ENCODE measurements at regions not wholly inside any gene's neighbourhood (a gene's known extent, or its start where the extent isn't known, plus 50 kb on each side); places are given as distances from the start of the nearest gene placed in this dataset.

DNA sequence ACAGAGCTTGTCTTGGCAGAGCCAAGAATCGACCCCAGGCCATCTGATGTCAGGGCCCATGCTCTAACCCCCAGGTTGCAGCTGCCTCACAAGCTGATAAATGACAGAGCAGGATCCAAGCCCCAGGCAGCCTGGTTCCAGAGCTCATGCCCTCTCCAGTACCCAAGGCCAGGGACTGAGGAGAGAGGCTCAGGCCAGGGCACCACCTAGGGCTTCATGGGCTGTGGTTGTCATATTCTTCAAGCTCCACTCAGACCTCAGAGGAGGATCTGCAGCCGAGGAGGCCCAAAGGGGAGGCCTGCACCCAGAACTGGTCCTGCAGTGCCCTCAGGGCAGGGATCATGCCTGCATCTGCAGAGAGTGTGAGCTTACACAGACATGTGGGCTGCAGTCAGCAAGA is 301.1 kb downstream of the MATN1 start:
- no peak for TF ChIP-seq GATA1 (IDR thresholded peaks at IDR 0.05; ENCODE audit: low read depth, low read length)
- no peak for TF ChIP-seq POLR2A (IDR thresholded peaks at IDR 0.05; ENCODE audit: low read length)
- no peak for DNase-seq

DNA sequence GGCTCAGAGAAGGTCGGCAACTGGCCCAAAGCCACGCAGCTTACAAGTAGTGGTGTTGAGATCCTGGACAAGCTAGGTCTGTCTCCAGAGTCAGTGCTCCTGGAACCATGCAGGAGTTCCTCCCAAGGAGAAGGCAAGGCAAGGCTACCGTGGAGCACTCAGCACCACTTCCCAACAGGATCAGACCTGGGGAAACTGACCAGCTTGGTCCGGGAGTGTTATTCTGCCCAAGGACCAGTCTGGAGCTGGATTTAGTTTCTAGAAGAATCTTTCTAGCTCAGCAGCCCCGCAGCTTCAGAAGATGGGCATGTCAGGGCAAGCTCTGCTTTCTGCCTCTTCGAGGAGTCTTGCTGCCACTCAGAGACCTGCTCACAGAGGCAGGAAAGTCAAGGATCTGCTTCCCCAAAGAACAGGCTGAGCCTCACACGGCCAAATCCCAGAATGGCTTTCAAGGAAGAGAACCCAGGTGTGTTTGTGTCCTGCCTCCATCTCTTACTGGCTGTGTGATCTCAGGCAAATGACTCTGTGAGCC is 302.8 kb downstream of the MATN1 start:
- TF ChIP-seq POLR2A (IDR thresholded peaks at IDR 0.05; ENCODE audit: low read length) (no peak), GATA1 (IDR thresholded peaks at IDR 0.05; ENCODE audit: low read depth, low read length) (no peak)
- no peak for DNase-seq

- no peak for DNase-seq
- TF ChIP-seq GATA1 (IDR thresholded peaks at IDR 0.05; ENCODE audit: low read depth, low read length) = no peak
- no peak for TF ChIP-seq POLR2A (IDR thresholded peaks at IDR 0.05; ENCODE audit: low read length)
Measured at GRCh38 chr1:30419831-30420230, 303.6 kb downstream of the MATN1 start.

- DNase-seq = no peak
- TF ChIP-seq GATA1 (IDR thresholded peaks at IDR 0.05; ENCODE audit: low read depth, low read length) (no peak), POLR2A (IDR thresholded peaks at IDR 0.05; ENCODE audit: low read length) (no peak)
Measured at GRCh38 chr1:30418939-30419720, 304.3 kb downstream of the MATN1 start.

DNA sequence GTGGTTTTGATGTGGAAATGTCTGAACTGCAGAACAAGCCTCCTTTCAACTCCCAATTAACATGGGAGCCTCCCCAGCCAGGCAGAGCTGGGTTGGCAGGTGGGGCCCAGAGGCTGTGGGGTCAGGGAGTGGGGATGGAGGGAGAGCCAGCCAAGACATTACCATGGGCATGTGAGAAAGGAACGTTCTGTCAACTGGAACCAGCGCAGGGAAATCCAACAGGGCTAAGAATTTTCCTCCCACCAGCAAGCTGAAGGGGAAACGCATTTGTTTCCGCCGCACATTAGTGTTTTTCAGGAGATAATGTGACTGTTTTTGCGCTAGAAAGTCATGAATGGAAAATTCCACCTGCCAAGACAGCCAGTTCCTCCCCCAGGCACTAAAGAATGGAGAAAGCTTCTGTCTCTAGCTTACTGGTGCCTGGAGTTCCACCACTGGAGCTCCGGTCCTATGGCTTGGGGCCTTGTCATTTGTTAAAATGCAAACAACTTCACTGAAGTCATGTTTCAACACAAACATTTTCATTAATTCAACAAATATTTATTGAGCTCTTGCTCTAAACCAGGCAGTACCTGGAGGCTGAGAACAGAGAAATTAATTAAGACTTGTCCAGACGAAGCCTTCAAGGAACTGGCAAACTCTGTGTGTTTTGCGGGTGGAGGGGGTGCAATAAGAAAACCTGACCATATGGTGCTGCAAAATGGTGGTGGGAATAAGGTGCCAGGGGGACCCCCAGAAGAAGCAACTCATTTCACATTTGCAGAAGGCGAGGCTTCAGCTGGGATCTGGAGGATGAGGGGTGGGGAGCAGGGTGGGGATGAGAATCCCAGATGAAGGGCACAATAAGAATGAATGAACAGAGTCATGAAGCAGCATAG is 305.1 kb downstream of the MATN1 start:
- no peak for DNase-seq
- no peak for TF ChIP-seq POLR2A (IDR thresholded peaks at IDR 0.05; ENCODE audit: low read length)
- no peak for TF ChIP-seq GATA1 (IDR thresholded peaks at IDR 0.05; ENCODE audit: low read depth, low read length)

- no peak for DNase-seq
- TF ChIP-seq POLR2A (IDR thresholded peaks at IDR 0.05; ENCODE audit: low read length) (no peak), GATA1 (IDR thresholded peaks at IDR 0.05; ENCODE audit: low read depth, low read length) (no peak)
Measured at GRCh38 chr1:30417701-30418046, 305.7 kb downstream of the MATN1 start.

DNA sequence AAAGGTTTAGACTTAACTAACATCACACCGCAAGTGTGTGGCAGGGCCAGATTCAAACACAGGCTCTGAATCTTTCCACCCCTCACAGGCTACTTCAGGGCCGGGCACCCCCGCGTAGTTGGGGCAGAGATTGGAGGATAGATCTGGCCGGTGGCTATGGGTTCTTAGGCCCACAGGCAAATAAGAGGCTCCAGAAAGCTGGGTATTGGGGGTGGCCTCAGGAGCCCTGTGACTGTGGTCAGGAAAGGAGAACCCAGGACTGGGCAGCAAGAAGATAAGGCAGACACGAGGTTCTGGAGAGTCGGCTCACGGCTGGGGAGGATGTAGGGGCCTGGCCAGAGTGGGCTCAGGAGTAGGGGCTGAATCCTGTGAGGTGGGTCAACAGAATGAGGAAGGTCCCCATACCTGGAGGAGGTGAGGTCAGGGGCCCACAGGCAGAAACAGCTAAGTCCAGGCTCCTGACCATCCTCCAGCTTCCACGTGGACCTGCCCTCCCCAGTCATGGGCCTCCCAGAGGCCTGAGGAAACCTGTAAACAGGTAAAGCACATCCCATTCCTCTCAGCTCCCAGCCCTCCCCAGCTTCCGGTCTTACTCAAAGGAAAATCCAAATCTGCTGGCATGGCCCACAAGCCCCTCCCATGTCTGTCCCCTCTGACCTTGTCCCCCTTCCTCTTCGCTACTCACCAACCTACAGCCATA is 306.2 kb downstream of the MATN1 start:
- DNase-seq = no peak
- TF ChIP-seq GATA1 (IDR thresholded peaks at IDR 0.05; ENCODE audit: low read depth, low read length) = no peak

DNA sequence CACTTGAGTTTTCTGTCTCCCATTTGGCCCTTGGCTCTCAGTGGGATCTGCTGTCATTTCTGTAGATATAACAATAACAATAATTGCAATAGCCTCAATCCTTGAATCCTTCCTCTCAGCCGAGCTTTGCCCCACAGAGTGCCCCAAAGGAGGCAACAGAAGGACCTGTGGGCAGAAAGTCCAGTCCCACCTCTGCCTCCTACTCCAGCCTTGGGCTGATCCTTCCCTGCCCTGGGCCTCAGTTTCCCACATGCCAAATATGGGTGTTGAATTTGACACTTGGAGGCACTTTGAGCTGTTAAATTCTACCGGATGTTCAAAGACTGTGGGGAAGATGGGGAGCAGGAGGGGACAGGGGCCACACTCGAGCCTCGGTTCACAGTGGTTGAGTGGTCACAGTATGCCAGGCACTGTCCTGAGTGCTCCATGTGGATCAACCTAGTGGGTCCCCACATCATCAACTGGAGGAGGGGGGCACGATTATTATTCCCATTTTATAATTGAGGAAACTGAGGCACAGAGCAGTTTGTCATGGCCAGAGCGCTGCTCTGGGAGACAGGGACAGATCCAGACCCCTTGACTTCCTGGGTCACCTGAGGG is 307.1 kb downstream of the MATN1 start:
- no peak for DNase-seq

DNA sequence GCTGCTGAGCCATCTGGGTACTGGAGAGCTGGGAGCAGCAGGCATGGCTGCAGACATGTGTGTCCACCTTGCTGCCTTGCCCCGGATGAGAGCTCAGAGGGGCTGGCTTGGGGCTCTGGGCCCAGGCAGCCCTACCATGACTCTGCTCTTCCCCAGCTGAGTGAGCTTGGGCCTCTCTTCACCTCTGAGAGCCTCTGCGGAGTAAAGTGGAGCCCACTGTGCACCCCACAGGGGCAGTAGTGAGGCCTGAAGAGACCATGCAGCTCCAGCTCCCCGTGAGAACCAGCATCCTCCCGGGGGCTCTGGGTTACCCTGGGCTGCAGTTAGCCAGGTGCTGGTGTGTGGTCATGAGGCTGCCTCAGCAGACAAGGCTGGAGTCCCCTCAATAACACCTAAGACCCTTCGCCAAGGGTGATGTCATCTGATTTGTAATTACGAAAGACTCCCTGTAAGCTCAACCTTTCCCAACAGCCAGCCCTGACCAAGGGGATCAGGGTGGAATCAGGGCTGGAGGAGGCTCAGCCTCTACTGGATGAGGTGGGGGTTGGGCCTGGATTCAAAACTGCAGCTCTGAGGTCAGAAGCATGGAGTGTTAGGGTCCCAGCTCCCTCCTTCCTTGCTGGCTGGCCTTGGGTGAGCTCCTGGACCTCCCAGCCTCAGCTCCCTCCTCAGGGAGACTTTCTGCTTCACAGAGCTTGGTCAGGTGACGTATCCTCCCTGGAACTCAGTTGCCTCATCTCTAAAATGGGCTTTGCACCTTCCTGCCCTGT is 308.0 kb downstream of the MATN1 start:
- DNase-seq = no peak
- no peak for TF ChIP-seq GATA1 (IDR thresholded peaks at IDR 0.05; ENCODE audit: low read depth, low read length)
- no peak for TF ChIP-seq POLR2A (IDR thresholded peaks at IDR 0.05; ENCODE audit: low read length)

More for the DNA sequence above, 307.1 kb downstream of the MATN1 start:
- no peak for TF ChIP-seq GATA1 (IDR thresholded peaks at IDR 0.05; ENCODE audit: low read depth, low read length)
- TF ChIP-seq POLR2A (IDR thresholded peaks at IDR 0.05; ENCODE audit: low read length) = no peak

- no peak for DNase-seq
- TF ChIP-seq GATA1 (IDR thresholded peaks at IDR 0.05; ENCODE audit: low read depth, low read length) (no peak), POLR2A (IDR thresholded peaks at IDR 0.05; ENCODE audit: low read length) (no peak)
Measured at GRCh38 chr1:30414851-30415165, 308.6 kb downstream of the MATN1 start.

- TF ChIP-seq GATA1 (IDR thresholded peaks at IDR 0.05; ENCODE audit: low read depth, low read length) = no peak
- no peak for TF ChIP-seq POLR2A (IDR thresholded peaks at IDR 0.05; ENCODE audit: low read length)
- no peak for DNase-seq
Measured at GRCh38 chr1:30414086-30414850, 309.1 kb downstream of the MATN1 start.

- DNase-seq = no peak
- TF ChIP-seq GATA1 (IDR thresholded peaks at IDR 0.05; ENCODE audit: low read depth, low read length) (no peak), POLR2A (IDR thresholded peaks at IDR 0.05; ENCODE audit: low read length) (no peak)
Measured at GRCh38 chr1:30413606-30414005, 309.8 kb downstream of the MATN1 start.

Measured in erythroblast (primary cell).